K562 (cell line): ENCODE measurements at regions not wholly inside any gene's neighbourhood (a gene's known extent, or its start where the extent isn't known, plus 50 kb on each side); places are given as distances from the start of the nearest gene placed in this dataset.

Source experiments
- ATAC-seq: fragments of 200-7000 bp; cut with Tn5 transposase; 3 replicates; pipeline ENCODE4 v1.9.1; 2020; ENCODE audit warnings: moderate library complexity
- BruUV-seq: library from RNA; stranded (reverse); fragments of 400-500 nt; replicated peaks from 2 replicates; lab custom pipeline; 2021; lab: Mats Ljungman, UMichigan
- CTCF ChIA-PET: fragments of 300-600 bp; formaldehyde crosslinking; extraction: SDS; loops from one replicate; lab custom pipeline; 2021; ENCODE audit warnings: low intra/inter-chr PET ratio; lab: Yijun Ruan, JAX
- POLR2A ChIA-PET: fragments of 300-600, 350-650 bp; sonication (Branson Sonifier 250); formaldehyde crosslinking; extraction: SDS; loops from one replicate; lab custom pipeline; 2021; ENCODE audit warnings: antibody characterized with exemption, inconsistent platforms; lab: Yijun Ruan, JAX
- DNase-seq, 4 experiments: peaks; one replicate each; pipeline versions ENCODE4 v3.0.0 to v3.0.0-alpha.2; 2011 to 2018; ENCODE audit warnings: low spot score in 3 of 4, mixed read lengths in 3 of 4; ENCODE audit errors: extremely low read depth in 1 of 4
- FAIRE-seq: peaks from 2 replicates; lab custom pipeline; 2011; peaks lifted over from hg19 to GRCh38; lab: Jason Lieb, UNC
- H2AFZ ChIP-seq: 2 replicates; pipeline ENCODE4 v1.6.0; 2011; ENCODE audit warnings: low read depth, low read length, control low read depth, inconsistent platforms
- H3K27ac ChIP-seq: fragments of 200-600 bp; 3 replicates; pipeline ENCODE4 v1.8.0; 2011; ENCODE audit warnings: low read depth, mild to moderate bottlenecking, control low read depth, inconsistent platforms, low read length, moderate library complexity, mixed read lengths; ENCODE audit errors: extremely low read depth
- H3K27me3 ChIP-seq, 2 experiments: fragments of 300-600 bp in 1 of 2; 2 replicates in 1 of 2; 3 replicates in 1 of 2; pipeline versions ENCODE4 v1.6.0 to v1.8.0; 2011; ENCODE audit warnings: inconsistent platforms in 2 of 2, low read length in 2 of 2, mild to moderate bottlenecking in 1 of 2, mixed read lengths in 1 of 2, moderate library complexity in 1 of 2; ENCODE audit not compliant: control insufficient read depth in 2 of 2, insufficient read depth in 2 of 2
- H3K36me3 ChIP-seq: fragments of 300-600 bp; 3 replicates; pipeline ENCODE4 v1.8.0; 2011; ENCODE audit warnings: mild to moderate bottlenecking, low read length, inconsistent platforms; ENCODE audit not compliant: control insufficient read depth, insufficient read depth
- H3K4me1 ChIP-seq, 2 experiments: fragments of 200-600 bp in 1 of 2; replicated peaks in 1 of 2; 2 replicates in 1 of 2; 3 replicates in 1 of 2; pipeline versions ENCODE4 v1.5.1 to v1.8.0; 2011; ENCODE audit warnings: inconsistent platforms in 2 of 2, low read length in 2 of 2, mild to moderate bottlenecking in 1 of 2, mixed read lengths in 1 of 2, moderate library complexity in 1 of 2; ENCODE audit not compliant: control insufficient read depth in 2 of 2, insufficient read depth in 2 of 2
- H3K4me2 ChIP-seq: 2 replicates; pipeline ENCODE4 v1.6.1; 2011; ENCODE audit warnings: low read length, control low read depth, inconsistent platforms, mixed read lengths; ENCODE audit not compliant: insufficient read depth
- H3K4me3 ChIP-seq: fragments of 200-600 bp; sonication (generic), shearing (Covaris generic); 2 replicates; pipeline ENCODE4 v1.5.1; 2016; ENCODE audit warnings: control low read depth, inconsistent platforms
- H3K79me2 ChIP-seq: fragments of 200-600 bp; 3 replicates; pipeline ENCODE4 v1.8.0; 2011; ENCODE audit warnings: low read length, inconsistent platforms; ENCODE audit not compliant: control insufficient read depth, insufficient read depth
- H3K9ac ChIP-seq, 2 experiments: 2 replicates each; pipeline versions ENCODE4 v1.6.0 to v1.6.1; 2011; ENCODE audit warnings: low read depth in 2 of 2, low read length in 2 of 2, control low read depth in 1 of 2, inconsistent platforms in 1 of 2, mild to moderate bottlenecking in 1 of 2, mixed read lengths in 1 of 2; ENCODE audit not compliant: insufficient read depth in 1 of 2
- H3K9me1 ChIP-seq: one replicate; pipeline ENCODE4 v1.6.0; 2011; ENCODE audit warnings: inconsistent platforms, mild to moderate bottlenecking, low read length, moderate library complexity; ENCODE audit not compliant: control insufficient read depth, insufficient read depth
- H3K9me3 ChIP-seq: replicated peaks from 2 replicates; pipeline ENCODE4 v1.5.1; 2011; ENCODE audit warnings: low read depth, low read length, inconsistent platforms; ENCODE audit not compliant: control insufficient read depth, insufficient read depth
- H4K20me1 ChIP-seq: replicated peaks from 2 replicates; pipeline ENCODE4 v1.6.1; 2011; ENCODE audit warnings: low read length, inconsistent platforms, mixed read lengths; ENCODE audit not compliant: control insufficient read depth, insufficient read depth
- ESRRB ChIP-seq: fragments of 250-450 bp; sonication (Bioruptor Pico); IDR thresholded peaks from 2 replicates; pipeline ENCODE4 v1.5.0; 2020; ENCODE audit warnings: mild to moderate bottlenecking, moderate library complexity, borderline replicate concordance
- HSF4 ChIP-seq: fragments of 250-450 bp; sonication (Bioruptor Pico); IDR thresholded peaks from 2 replicates; pipeline ENCODE4 v2.1.2; 2022; ENCODE audit warnings: mild to moderate bottlenecking, moderate library complexity, borderline replicate concordance
- IRF2 ChIP-seq: sonication (generic); formaldehyde crosslinking; IDR thresholded peaks from 2 replicates; pipeline ENCODE4 v1.8.1; 2022; ENCODE audit warnings: mild to moderate bottlenecking, missing genetic modification reagents
- RBM15 ChIP-seq: fragments of 200-400 bp; formaldehyde crosslinking; IDR thresholded peaks from 2 replicates; pipeline ENCODE4 v1.6.1; 2018; ENCODE audit warnings: mild to moderate bottlenecking, low read length, moderate library complexity; ENCODE audit not compliant: insufficient read depth
- RBM22 ChIP-seq: fragments of 200-400 bp; formaldehyde crosslinking; IDR thresholded peaks from 2 replicates; pipeline ENCODE4 v1.6.1; 2018; ENCODE audit warnings: low read length, low read depth; ENCODE audit not compliant: poor library complexity, severe bottlenecking
- SIN3B ChIP-seq: fragments of 450-650 bp; IDR thresholded peaks from 2 replicates; pipeline ENCODE4 v1.6.1; 2017; ENCODE audit warnings: low read depth, mild to moderate bottlenecking, moderate library complexity
- XRCC5 ChIP-seq: fragments of 200-400 bp; formaldehyde crosslinking; IDR thresholded peaks from 2 replicates; pipeline ENCODE4 v1.6.1; 2017; ENCODE audit warnings: low read depth, mild to moderate bottlenecking, low read length
- ZNF184 ChIP-seq: sonication (generic); formaldehyde crosslinking; IDR thresholded peaks from 2 replicates; pipeline ENCODE4 v1.5.0; 2020; ENCODE audit warnings: missing genetic modification reagents
- ZNF23 ChIP-seq: fragments of 250-450 bp; sonication (Bioruptor Pico); IDR thresholded peaks from 2 replicates; pipeline ENCODE4 v1.4.0; 2020; ENCODE audit warnings: mild to moderate bottlenecking
- ZNF408 ChIP-seq: fragments of 250-450 bp; sonication (Bioruptor Pico); IDR thresholded peaks from 2 replicates; pipeline ENCODE4 v1.4.0; 2020; ENCODE audit warnings: low read depth, mild to moderate bottlenecking, moderate library complexity
- ZNF507 ChIP-seq: conservative IDR thresholded peaks from 2 replicates; pipeline ENCODE4 v1.6.1; 2017; ENCODE audit warnings: missing genetic modification characterization, missing compliant biosample characterization
- WGBS: fragments of 100-300 bp; shearing (Covaris generic); methylation state at CpG from one replicate; pipeline ENCODE4 v1.1.6; 2016; ENCODE audit warnings: low coverage, mixed read lengths; ENCODE audit not compliant: insufficient coverage; ENCODE audit errors: missing lambda C conversion rate; 5-methylcytosine and 5-hydroxymethylcytosine counted together
- in situ Hi-C: fragments of 300-500 bp; cut with MboI; formaldehyde crosslinking; loops from 4 replicates; pipeline ENCODE4 v1.15.0; 2018; ENCODE audit warnings: inconsistent platforms, mixed read lengths
- intact Hi-C: fragments of 100-400 bp; cut with micrococcal nuclease; formaldehyde crosslinking; loops from 2 replicates; pipeline ENCODE4 v1.14.2; 2022
- TF ChIP-seq, protein P1 (sequence below): fragments of 250-450 bp; sonication (Bioruptor Pico); IDR thresholded peaks from 2 replicates; pipeline ENCODE4 v1.4.0; 2020; ENCODE audit warnings: borderline replicate concordance
- TF ChIP-seq, protein P2 (sequence below), 2 experiments: fragments of 450-650 bp; formaldehyde crosslinking in 1 of 2; IDR thresholded peaks; 2 replicates each; pipeline versions ENCODE4 v1.4.0 to v1.6.1; 2014 to 2020; ENCODE audit warnings: mild to moderate bottlenecking in 2 of 2, borderline replicate concordance in 1 of 2, low read depth in 1 of 2

DNA sequence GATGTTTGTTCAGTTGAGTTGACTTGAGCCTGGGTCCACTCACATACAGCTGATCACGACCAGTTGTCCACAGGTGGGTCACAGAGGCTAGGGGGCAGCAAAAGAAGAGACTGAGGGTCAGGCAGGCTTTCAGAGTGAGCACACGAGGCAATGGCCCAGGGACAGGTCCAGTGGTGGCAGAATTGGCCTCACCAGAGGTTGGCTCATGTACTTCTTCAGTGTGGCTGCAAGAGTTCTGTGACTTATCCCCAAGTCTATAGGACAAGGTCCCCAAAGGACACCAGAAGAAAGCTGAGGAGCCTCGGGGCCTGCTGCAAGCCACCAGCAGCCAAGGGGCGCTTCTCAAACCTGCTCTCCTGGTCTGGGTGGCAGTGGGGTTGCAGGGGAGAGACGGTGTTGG, 219.8 kb downstream of the TFCP2L1 start:
- FAIRE-seq (no peak), DNase-seq (no peak), ATAC-seq (no peak)
- BruUV-seq, result no TSS peak
- CTCF ChIA-PET, result no interaction called here
- Histone ChIP-seq H3K36me3 (no peaks in the 10 kb centered on the region), H3K27ac (no peak overlapping the region), H3K9me3 (no peaks in the 10 kb centered on the region), H4K20me1 (peaks cover 7% of the 10 kb centered on the region; the same call in 1 of the 2 replicates), H3K9me1 (no peaks in the 10 kb centered on the region), H3K4me1 (no peaks in the 10 kb centered on the region), H3K27me3 (peaks cover 12 to 78% of the 10 kb centered on the region in 2 experiments), H3K9ac (no peak overlapping the region; a peak in 1 of 4 replicates), H3K4me2 (no peak overlapping the region), H3K79me2 (no peaks in the 10 kb centered on the region), H2AFZ (no peak overlapping the region), H3K4me3 (no peak overlapping the region)
- intact Hi-C loops (loop anchor here (5.0 kb wide), 1 partner anchor 113 kb away; no protein-coding TSS in a partner anchor), in situ Hi-C loops (no loop called here)
- 2% methylated on average over 4 of the region's 5 CpGs for WGBS
- POLR2A ChIA-PET, result no interaction called here
- TF ChIP-seq ZNF507 (tag), result no peak
- no peak for TF ChIP-seq SIN3B
- no peak for TF ChIP-seq RBM22
- no peak for TF ChIP-seq ESRRB (CRISPR knock-in tag)
- no peak for TF ChIP-seq RBM15
- no peak for TF ChIP-seq IRF2 (CRISPR knock-in tag)
- TF ChIP-seq, protein P1, sequence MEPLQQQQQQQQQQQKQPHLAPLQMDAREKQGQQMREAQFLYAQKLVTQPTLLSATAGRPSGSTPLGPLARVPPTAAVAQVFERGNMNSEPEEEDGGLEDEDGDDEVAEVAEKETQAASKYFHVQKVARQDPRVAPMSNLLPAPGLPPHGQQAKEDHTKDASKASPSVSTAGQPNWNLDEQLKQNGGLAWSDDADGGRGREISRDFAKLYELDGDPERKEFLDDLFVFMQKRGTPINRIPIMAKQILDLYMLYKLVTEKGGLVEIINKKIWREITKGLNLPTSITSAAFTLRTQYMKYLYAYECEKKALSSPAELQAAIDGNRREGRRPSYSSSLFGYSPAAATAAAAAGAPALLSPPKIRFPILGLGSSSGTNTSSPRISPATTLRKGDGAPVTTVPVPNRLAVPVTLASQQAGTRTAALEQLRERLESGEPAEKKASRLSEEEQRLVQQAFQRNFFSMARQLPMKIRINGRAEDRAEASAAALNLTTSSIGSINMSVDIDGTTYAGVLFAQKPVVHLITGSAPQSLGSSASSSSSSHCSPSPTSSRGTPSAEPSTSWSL (CRISPR knock-in tag), result no peak
- no peak for TF ChIP-seq ZNF408 (CRISPR knock-in tag)
- TF ChIP-seq, protein P2, sequence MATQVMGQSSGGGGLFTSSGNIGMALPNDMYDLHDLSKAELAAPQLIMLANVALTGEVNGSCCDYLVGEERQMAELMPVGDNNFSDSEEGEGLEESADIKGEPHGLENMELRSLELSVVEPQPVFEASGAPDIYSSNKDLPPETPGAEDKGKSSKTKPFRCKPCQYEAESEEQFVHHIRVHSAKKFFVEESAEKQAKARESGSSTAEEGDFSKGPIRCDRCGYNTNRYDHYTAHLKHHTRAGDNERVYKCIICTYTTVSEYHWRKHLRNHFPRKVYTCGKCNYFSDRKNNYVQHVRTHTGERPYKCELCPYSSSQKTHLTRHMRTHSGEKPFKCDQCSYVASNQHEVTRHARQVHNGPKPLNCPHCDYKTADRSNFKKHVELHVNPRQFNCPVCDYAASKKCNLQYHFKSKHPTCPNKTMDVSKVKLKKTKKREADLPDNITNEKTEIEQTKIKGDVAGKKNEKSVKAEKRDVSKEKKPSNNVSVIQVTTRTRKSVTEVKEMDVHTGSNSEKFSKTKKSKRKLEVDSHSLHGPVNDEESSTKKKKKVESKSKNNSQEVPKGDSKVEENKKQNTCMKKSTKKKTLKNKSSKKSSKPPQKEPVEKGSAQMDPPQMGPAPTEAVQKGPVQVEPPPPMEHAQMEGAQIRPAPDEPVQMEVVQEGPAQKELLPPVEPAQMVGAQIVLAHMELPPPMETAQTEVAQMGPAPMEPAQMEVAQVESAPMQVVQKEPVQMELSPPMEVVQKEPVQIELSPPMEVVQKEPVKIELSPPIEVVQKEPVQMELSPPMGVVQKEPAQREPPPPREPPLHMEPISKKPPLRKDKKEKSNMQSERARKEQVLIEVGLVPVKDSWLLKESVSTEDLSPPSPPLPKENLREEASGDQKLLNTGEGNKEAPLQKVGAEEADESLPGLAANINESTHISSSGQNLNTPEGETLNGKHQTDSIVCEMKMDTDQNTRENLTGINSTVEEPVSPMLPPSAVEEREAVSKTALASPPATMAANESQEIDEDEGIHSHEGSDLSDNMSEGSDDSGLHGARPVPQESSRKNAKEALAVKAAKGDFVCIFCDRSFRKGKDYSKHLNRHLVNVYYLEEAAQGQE (IDR thresholded peaks at IDR 0.05; ENCODE audit: borderline replicate concordance), result no peak
- TF ChIP-seq, protein P2 (CRISPR knock-in tag; IDR thresholded peaks at IDR 0.05; ENCODE audit: low read depth), result no peak
- TF ChIP-seq HSF4 (CRISPR knock-in tag), result no peak
- TF ChIP-seq ZNF184 (CRISPR knock-in tag), result no peak
- no peak for TF ChIP-seq ZNF23 (CRISPR knock-in tag)
- TF ChIP-seq XRCC5, result no peak
